Small intestine (tissue), 7 donors: ENCODE measurements at regions not wholly inside any gene's neighbourhood (a gene's known extent, or its start where the extent isn't known, plus 50 kb on each side); places are given as distances from the start of the nearest gene placed in this dataset.
A peak's percentile ranks its signal among the peaks of the same experiment; 100 is the strongest.

Source experiments
- DNase-seq, 2 donors: peaks; one replicate each; pipeline versions ENCODE4 v3.0.0 to v3.0.0-alpha.2; 2013
- FAIRE-seq: peaks from 2 replicates; lab custom pipeline; 2012; peaks lifted over from hg19 to GRCh38; lab: Jason Lieb, UNC
- H3K27ac ChIP-seq, 3 donors: one replicate each; pipeline ENCODE4 v1.5.1; 2013; ENCODE audit warnings: low read length in 2 of 3, mild to moderate bottlenecking in 2 of 3, control low read depth in 1 of 3, inconsistent platforms in 1 of 3, low read depth in 1 of 3, moderate library complexity in 1 of 3
- H3K27me3 ChIP-seq, 3 donors: one replicate each; pipeline ENCODE4 v1.6.1; 2013; ENCODE audit warnings: low read length in 3 of 3, inconsistent platforms in 1 of 3; ENCODE audit not compliant: control insufficient read depth in 3 of 3, insufficient read depth in 3 of 3
- H3K36me3 ChIP-seq, 3 donors: one replicate each; pipeline ENCODE4 v1.6.1; 2013; ENCODE audit warnings: low read length in 3 of 3, inconsistent platforms in 1 of 3, low read depth in 1 of 3, mild to moderate bottlenecking in 1 of 3, moderate library complexity in 1 of 3; ENCODE audit not compliant: control insufficient read depth in 3 of 3, insufficient read depth in 2 of 3
- H3K4me1 ChIP-seq, 3 donors: one replicate each; pipeline ENCODE4 v1.6.1; 2013; ENCODE audit warnings: low read length in 2 of 3, inconsistent platforms in 1 of 3, low read depth in 1 of 3, mild to moderate bottlenecking in 1 of 3, moderate library complexity in 1 of 3; ENCODE audit not compliant: control insufficient read depth in 3 of 3, insufficient read depth in 2 of 3
- H3K4me3 ChIP-seq, 3 donors: one replicate each; pipeline ENCODE4 v1.5.1; 2013; ENCODE audit warnings: low read length in 3 of 3, control low read depth in 1 of 3, inconsistent platforms in 1 of 3, low read depth in 1 of 3, mild to moderate bottlenecking in 1 of 3, moderate library complexity in 1 of 3
- H3K9me3 ChIP-seq, 2 donors: one replicate each; pipeline ENCODE4 v1.6.1; 2013; ENCODE audit warnings: low read depth in 1 of 2, low read length in 1 of 2; ENCODE audit not compliant: control insufficient read depth in 2 of 2, insufficient read depth in 1 of 2
- WGBS, 3 donors: extraction: QIAGEN DNeasy Blood & Tissue Kit; methylation state at CpG; one replicate each; pipeline ENCODE4 v1.1.7; 2013; 5-methylcytosine and 5-hydroxymethylcytosine counted together
- donor health status: healthy with polysubstance abuse.
- donor health status: control.
- donor health status: control.
- donor health status: Bipolar disorder and iron deficiency.
- donor health status: healthy.

DNA sequence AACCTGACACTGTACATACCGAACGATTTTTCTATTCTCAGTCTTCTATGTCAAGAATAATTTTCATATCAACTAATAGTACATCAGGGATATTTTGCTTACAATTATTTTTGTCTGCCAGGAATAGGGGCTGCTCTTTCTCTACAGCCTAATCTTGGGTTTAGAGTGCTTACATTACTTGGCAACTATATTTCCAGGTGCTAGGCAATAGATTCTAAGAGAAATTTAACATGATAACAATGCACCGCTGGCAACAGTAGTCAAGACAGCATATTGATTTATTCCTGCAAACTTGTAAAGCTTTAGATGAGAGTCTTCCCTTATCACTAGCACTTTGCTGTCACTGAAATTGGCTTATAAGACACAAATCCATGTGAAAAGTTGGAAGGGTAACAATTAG lies 935.9 kb downstream of the CDH11 start:
- DNase-seq (no peak), FAIRE-seq (no peak)
- Histone ChIP-seq H3K27me3 (no peaks in the 10 kb centered on the region), H3K9me3 (no peaks in the 10 kb centered on the region), H3K4me1 (no peaks in the 10 kb centered on the region), H3K27ac (no peak overlapping the region), H3K4me3 (no peak overlapping the region), H3K36me3 (no peaks in the 10 kb centered on the region)
- WGBS, 3 donors: 65 to 70% (median 68%) methylated on average over 3 of the region's 3 CpGs

DNA sequence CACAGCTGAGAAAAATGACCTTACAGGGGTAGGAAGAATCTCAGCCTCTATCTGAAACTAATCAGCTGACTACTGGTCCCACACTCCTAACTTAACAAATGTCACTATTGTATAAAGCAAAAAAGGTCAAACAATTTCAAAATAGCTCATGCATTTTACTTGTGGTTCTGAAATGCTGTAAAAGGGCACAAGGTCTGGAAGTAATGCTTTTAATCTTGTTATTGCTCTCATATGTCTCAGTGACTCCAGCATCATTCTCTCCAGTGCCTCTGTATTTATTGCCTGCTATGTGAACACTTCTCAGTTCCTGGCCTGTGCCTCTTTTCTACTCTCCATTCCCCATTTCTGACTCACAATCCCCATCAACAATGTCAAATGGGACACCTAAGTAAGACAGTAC lies 937.7 kb downstream of the CDH11 start:
- no peak for FAIRE-seq
- DNase-seq: no peak
- Histone ChIP-seq H3K36me3 (no peaks in the 10 kb centered on the region), H3K9me3 (peaks cover 0 to under 1% of the 10 kb centered on the region in 2 donors), H3K4me1 (peaks cover 0 to 3% (median 0%) of the 10 kb centered on the region in 3 donors), H3K27me3 (no peaks in the 10 kb centered on the region), H3K27ac (no peak overlapping the region), H3K4me3 (no peak overlapping the region)

DNA sequence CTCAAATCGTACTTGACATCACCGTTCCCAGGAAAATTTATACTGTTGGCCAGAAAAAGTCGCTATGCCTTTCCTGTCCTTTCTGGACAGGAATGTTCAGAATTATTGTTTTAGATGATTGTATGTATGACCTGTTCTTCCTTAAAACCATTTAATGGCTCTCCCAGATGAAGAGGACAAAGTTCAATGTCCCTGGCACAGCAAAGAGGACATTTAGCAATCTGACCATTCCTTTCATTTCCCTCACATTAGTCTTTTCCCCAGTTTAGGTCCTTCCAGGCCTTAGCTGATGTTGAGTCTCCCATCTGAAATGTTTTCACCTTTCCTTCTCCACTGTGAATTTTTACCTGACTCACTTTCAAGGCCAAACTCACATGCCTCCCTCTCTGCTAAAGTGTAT lies 938.9 kb downstream of the CDH11 start:
- no peaks in the 10 kb centered on the region for H3K36me3 ChIP-seq
- H3K4me3 ChIP-seq: no peak overlapping the region
- WGBS, 3 donors: 86 to 90% (median 87%) methylated on average over 3 of the region's 3 CpGs
- H3K4me1 ChIP-seq: peaks cover 0 to 3% (median 0%) of the 10 kb centered on the region in 3 donors
- H3K9me3 ChIP-seq: peaks cover 0 to 11% of the 10 kb centered on the region in 2 donors
- H3K27ac ChIP-seq: no peak overlapping the region
- FAIRE-seq (no peak), DNase-seq (peak; percentile 36 to 37)
- no peaks in the 10 kb centered on the region for H3K27me3 ChIP-seq

DNA sequence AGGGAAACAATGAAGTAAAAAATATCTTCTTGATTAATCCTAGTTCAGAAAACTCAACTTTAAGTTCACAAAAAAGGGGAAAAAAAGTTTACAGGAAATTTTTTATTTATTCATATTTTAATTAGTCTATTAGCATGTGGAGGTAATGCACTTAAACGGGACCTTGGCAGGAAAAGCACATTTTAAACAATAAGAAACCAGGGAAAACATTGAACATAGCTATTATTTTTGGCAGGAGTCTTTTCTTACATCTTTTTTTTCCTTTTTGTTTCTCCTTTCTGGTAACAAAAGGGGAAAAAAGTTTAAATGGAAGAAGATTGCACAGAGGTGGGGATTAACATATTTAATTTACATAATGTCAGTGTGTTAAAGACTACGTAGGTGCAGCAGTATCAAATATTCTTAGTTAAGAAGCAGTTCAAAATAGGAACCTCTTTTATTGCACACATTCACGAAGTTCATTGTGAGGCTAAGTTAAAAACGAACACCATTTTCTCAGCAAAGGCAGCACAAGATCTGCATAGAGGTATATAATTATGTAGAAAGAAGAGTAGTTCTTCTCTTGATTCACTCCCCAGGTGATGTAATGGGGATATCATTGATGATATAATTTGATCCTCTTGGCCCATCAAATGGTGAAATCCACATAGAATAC lies 940.5 kb downstream of the CDH11 start:
- WGBS, 3 donors: 55 to 72% (median 70%) methylated on average over 4 of the region's 4 CpGs
- no peaks in the 10 kb centered on the region for H3K27me3 ChIP-seq
- H3K4me3 ChIP-seq: no peak overlapping the region
- no peak for DNase-seq
- H3K36me3 ChIP-seq: no peaks in the 10 kb centered on the region
- H3K4me1 ChIP-seq: peaks cover 0 to 3% (median 0%) of the 10 kb centered on the region in 3 donors
- peaks cover 0 to 20% of the 10 kb centered on the region in 2 donors for H3K9me3 ChIP-seq
- H3K27ac ChIP-seq: no peak overlapping the region
- no peak for FAIRE-seq

DNA sequence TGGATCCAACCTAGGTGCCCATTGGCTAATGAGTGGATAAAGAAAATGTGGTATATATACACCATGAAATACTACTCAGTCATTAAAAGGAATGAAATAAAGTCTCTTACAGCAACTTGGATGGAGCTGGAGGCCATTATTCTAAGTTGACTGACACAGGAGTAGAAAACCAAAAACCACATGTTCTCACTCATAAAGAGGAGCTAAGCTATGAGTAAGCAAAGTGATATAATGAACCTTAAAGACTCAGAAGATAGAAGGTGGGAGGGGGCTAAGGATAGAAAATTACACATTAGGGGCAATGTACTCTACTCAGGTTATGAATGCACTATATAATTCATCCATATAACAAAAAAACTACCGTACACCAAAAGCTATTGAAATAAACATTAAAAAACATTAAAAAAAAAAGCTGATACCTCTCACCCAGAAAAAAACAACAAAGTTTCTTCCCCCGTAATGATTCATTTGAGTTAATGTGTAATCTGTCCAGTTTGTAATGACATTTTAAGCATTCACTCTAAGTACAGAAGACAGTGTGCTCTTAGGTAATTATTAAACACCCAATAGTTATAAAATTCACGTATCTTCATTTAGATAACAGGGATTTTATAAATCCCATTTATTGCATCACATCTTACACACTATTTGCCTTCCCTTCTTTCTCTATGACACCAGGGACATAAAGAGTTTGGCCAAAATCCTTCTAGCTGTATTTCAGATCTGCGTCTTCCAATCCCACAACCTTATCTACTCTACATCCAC lies 941.5 kb downstream of the CDH11 start:
- Histone ChIP-seq H3K4me3 (no peak overlapping the region), H3K4me1 (peaks cover 0 to 3% (median 0%) of the 10 kb centered on the region in 3 donors), H3K36me3 (no peaks in the 10 kb centered on the region), H3K9me3 (peaks cover 0 to 20% of the 10 kb centered on the region in 2 donors), H3K27ac (peak overlapping the region in 1 of 3 donors; percentile 68), H3K27me3 (no peaks in the 10 kb centered on the region)
- FAIRE-seq (no peak), DNase-seq (peak; percentile 61 to 70)
- 14 to 60% (median 34%) methylated on average over 4 of the region's 4 CpGs for WGBS, 3 donors

DNA sequence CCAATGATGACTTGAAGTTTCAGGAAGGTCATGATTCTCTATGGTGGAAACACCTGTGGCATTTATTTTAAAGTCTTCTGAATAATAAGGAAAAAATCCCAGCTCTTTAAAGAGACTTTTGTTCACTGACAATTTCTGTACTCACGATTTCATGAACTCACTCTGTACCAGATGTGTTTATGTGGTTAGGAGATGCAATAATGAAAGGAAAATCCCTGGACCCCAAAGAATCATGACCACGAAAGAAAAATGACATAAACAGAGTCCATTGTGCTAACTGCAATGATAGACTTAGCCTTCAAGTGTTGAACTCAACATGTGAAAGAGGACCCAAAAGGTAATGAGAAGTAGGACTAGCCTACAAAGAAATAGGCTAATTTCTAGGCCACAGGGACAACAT lies 947.5 kb downstream of the CDH11 start:
- Histone ChIP-seq H3K36me3 (no peaks in the 10 kb centered on the region), H3K9me3 (peaks cover 0 to 20% of the 10 kb centered on the region in 2 donors), H3K27ac (no peak overlapping the region), H3K4me1 (no peaks in the 10 kb centered on the region), H3K4me3 (no peak overlapping the region), H3K27me3 (no peaks in the 10 kb centered on the region)
- WGBS, 3 donors: 65 to 74% (median 67%) methylated on average over 2 of the region's 2 CpGs
- FAIRE-seq: no peak
- no peak for DNase-seq

DNA sequence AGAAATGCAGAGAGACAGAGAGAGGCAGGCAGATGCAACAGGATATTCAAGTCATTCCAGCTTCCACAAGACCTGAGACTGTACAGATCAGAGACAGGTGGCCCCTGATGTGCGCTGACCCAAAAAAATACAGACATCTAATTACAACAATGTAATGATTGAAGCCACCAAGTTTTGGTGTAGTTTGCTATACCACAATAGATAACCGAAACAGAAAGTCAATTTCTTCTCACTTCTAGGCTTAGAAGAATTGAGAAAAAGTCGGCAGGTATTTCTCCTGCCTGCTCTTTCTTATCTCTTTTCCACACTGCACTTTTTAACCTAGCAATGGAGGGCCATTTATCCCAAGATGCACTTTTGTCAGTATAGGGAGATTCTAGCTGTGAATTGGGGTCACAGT lies 949.2 kb downstream of the CDH11 start:
- Histone ChIP-seq H3K27me3 (no peaks in the 10 kb centered on the region), H3K36me3 (no peaks in the 10 kb centered on the region), H3K9me3 (peaks cover 0 to 6% of the 10 kb centered on the region in 2 donors), H3K4me3 (no peak overlapping the region), H3K4me1 (no peaks in the 10 kb centered on the region), H3K27ac (no peak overlapping the region)
- 52 to 76% (median 64%) methylated on average over 3 of the region's 3 CpGs for WGBS, 3 donors
- DNase-seq: peak in 1 of 2 donors; percentile 8
- no peak for FAIRE-seq

DNA sequence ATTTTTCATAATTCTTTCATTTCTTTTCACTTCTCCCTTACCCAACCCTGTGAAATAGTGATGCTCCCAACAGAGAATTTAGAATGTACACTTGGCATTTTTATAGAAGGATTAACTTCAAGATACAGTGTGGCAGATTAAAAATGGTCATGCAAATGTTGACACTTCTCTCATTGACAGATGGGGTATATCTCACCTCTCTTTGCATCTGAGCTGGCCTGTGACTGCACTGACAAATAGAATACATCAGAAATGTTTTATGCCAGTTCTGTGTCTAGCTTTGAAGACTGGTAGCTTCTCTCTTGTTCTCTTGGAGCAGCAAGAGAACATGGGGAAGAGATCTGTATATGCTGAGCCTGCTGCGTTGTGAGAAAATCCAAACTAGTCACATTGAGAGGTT lies 949.6 kb downstream of the CDH11 start:
- Histone ChIP-seq H3K27me3 (no peaks in the 10 kb centered on the region), H3K27ac (no peak overlapping the region), H3K4me3 (no peak overlapping the region), H3K36me3 (no peaks in the 10 kb centered on the region), H3K9me3 (peaks cover 0 to 2% of the 10 kb centered on the region in 2 donors), H3K4me1 (no peaks in the 10 kb centered on the region)
- 82 to 94% (median 83%) methylated on average over 1 of the region's 1 CpG for WGBS, 3 donors
- DNase-seq (no peak), FAIRE-seq (no peak)
